WI38 (cell line): ENCODE measurements at regions not wholly inside any gene's neighbourhood (a gene's known extent, or its start where the extent isn't known, plus 50 kb on each side); places are given as distances from the start of the nearest gene placed in this dataset.
A peak's percentile ranks its signal among the peaks of the same experiment; 100 is the strongest.

Source experiments
- H3K4me3 ChIP-seq: 2 replicates; pipeline ENCODE4 v1.5.1; 2011; ENCODE audit warnings: low read depth, mild to moderate bottlenecking, control low read depth, low read length
- CTCF ChIP-seq: IDR thresholded peaks from 2 replicates; pipeline ENCODE4 v1.5.1; 2012; ENCODE audit warnings: low read depth, mild to moderate bottlenecking, control low read depth, low read length

GRCh38 chr12:11946161-11946560 lies 124.6 kb upstream of the BCL2L14 start:
- H3K4me3 ChIP-seq = no peak overlapping the region
- TF ChIP-seq CTCF = no peak

- no peak for TF ChIP-seq CTCF
- H3K4me3 ChIP-seq = no peak overlapping the region
Observed at GRCh38 chr12:11947213-11947612, 123.5 kb upstream of the BCL2L14 start.

GRCh38 chr12:11949738-11950411 lies 120.9 kb upstream of the BCL2L14 start:
- H3K4me3 ChIP-seq = no peak overlapping the region
- no peak for TF ChIP-seq CTCF

GRCh38 chr12:11951209-11951608 lies 119.5 kb upstream of the BCL2L14 start:
- no peak for TF ChIP-seq CTCF
- H3K4me3 ChIP-seq = no peak overlapping the region

GRCh38 chr12:11953523-11953922 lies 117.2 kb upstream of the BCL2L14 start:
- H3K4me3 ChIP-seq = no peak overlapping the region
- no peak for TF ChIP-seq CTCF

GRCh38 chr12:11954181-11954580 lies 116.6 kb upstream of the BCL2L14 start:
- no peak for TF ChIP-seq CTCF
- H3K4me3 ChIP-seq = no peak overlapping the region

- peak overlapping the region; percentile 17; the same call in 1 of the 2 replicates for H3K4me3 ChIP-seq
- no peak for TF ChIP-seq CTCF
Observed at GRCh38 chr12:11958221-11959091, 112.3 kb upstream of the BCL2L14 start.
